GM18517 (cell line): ENCODE measurements at regions not wholly inside any gene's neighbourhood (a gene's known extent, or its start where the extent isn't known, plus 50 kb on each side); places are given as distances from the start of the nearest gene placed in this dataset.

Source experiments
- ATAC-seq: cut with Tn5 transposase; IDR thresholded peaks from one replicate; pipeline ENCODE4 v1.9.1; 2021; ENCODE audit warnings: mild to moderate bottlenecking, moderate library complexity; ENCODE audit not compliant: unreplicated experiment

DNA sequence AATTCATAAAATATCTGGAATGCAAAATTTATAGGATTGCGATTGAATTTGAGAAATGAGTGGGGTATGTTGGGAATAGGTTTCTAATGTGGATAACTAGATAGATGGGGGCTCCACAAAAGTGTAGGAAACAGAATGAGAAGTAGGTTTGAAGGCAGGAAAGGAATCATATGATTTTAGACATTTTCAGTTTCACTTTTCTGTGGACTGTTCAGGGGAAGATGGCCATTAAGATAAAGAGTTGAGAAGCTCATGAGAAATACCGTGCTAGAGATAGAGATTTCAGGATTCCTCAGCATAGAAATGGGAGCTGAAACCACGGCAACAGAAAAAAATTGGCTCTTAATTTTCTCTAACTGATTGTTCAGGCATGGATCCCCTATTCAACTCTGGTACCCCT, 163.4 kb upstream of the CD180 start:
- ATAC-seq: no peak

DNA sequence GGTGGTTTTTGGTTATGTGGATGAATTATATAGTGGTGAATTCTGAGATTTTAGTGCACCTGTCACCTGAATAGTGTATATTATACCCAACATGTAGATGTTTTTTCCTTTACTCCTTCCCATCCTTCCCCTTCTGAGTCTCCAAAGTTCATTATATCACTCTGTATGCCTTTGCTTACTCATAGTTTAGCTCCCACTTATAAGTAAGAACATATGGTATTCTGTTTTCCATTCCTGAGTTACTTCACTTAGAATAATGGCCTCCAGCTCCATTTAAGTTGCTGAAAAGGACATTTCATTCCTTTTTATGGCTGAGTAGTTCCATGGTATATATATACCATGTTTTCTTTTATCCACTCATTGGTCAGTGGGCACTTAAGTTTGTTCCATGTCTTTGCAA, 161.6 kb upstream of the CD180 start:
- ATAC-seq: no peak

DNA sequence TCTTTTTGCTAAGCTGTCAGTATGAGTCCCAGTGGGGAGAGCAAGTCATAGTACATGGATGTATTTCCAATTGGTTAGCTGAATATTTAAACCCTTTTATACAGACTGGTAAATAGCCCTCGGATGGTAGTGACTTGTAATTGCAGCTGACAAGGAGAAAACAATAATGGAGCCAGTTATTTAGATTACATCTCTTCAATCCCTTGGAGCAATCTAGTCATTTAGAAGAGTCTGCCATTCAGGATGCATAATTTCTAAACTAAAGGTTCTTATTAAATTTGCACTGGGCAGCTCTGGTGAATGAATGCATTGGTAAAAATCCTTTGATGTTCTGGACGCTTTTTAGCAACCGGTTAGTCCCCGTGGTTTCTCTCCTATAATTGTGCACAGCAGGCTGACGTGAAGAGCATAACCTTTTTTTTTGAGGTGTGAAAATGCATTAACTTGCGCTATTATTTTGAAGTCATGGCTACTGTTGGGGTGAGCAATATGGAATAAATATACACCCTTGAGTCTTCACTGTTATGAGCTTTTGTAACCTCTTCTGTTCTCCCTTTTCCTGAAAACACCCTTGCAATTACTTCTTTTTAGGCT, 158.6 kb upstream of the CD180 start:
- ATAC-seq: no peak

DNA sequence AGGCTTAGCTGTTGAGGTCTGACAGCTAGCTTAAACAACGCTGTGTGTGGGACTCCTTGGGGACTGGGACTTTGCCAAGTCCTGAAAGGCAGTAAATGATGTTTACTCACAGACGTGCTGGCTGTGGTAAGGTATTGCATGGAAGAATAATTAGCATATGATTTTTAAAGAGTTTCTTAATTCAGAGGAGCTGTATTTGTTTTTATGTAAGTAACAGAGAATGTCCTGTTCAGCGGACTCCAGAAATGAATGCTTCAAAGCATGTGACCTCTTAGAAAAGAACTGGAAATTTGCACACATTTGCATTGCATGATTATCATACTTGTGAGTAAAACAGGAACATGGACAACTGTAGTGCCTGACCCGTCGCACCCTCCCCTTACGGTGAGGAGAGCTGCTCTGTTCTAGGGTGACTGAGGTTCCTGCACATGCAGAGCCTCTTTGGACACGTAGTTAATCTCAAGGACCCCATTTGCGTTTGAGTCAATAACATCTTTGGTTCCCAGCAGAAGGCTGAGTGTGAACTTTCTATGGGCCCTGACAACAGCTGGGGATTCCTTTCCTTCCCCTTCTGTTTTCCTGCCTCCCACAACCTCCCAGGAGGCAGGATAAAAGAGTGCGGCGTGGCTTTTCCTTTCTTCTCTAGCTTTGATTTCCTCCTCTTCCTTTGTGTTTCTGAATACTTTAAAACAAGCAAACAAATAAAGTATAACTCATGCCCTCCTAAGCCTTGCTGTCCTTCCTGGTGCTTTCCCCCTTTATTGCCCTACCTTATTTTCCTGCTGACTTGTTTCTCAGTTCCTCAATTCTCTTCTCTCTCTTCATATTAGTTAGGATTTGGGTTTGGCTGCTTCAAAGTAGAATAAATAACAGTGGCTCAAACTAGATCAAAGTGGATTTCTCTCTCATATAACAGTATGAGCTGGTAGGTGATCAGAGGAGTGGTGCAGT, 157.2 kb upstream of the CD180 start:
- ATAC-seq: no peak

DNA sequence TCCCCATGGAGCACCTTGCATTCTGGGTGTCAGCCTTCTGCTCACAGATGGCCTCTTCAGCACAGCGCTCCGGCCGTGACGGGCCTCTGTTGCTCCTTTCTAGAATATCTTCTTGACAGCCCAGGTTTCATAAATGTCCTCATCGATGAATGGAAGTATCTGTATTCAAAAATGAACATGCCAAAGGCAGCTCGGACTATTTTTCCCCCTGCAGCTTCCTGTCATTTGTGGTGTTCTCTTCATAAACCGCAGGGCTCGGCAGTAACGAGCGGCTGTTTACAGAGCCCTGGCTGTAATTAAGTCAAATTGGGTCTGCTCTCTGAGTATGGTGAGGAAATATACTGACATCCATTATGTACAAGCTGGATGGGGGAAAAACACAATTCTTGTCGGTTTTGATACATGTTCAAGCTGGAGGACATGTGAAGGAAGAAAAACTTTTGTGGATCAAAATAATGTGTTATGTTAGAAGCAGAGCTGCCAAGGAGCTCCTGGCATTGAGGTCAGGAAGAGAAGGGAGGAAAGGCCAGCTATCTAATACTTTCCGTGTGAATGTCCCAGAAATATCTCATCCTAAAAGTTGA, 154.1 kb upstream of the CD180 start:
- no peak for ATAC-seq

DNA sequence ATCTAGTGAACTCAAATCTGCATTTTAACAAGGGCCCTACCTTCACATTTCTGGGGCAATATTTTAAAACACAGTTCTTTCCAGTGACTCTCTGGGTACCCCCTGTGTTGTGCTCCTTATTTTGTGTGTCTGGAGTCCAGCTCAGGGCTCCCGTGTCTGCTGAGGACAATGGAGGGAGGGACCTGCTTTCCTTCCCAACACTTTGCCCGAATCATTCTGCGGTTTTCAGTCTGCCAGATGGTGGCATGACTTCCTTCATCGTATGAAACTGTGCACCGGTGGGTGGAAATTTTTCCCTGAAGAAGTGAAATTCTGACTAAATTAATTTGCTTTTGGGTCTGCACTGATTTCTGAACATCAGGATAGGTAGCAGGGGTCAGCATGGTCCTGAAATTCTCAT, 153.6 kb upstream of the CD180 start:
- no peak for ATAC-seq

DNA sequence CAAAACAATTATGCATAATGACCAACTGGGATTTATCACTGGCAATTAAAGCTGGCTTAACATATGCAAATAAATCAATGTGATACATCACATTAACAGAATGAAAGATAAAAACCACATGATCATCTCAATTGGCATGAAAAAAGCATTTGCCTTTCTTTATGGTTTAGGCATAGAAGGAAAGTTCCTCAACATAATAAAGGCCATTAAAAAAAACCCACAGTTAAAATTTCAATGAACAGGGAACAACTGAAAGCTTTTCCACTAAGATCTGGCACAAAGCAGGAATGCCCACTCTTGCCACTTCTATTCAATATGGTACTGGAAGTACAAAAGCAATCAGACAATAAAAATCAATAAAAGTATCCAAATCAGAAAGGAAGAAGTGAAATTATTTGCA, 151.2 kb upstream of the CD180 start:
- no peak for ATAC-seq

DNA sequence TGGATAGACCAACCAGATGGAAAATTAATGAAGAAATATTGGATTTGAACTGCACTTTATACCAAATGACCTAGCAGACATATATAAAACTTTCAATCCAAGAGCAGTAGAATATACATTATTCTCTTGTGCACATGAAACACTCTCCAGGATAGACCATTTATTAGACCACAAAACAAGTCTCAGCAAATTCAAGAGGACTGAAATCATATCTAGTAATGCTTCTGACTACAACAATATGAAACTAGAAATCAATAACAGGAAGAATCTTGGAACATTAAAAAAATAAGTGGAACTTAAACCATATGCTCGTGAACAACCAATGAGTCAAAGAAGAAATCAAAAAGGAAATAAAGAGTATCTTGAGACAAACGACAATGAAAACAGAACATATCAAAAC, 150.0 kb upstream of the CD180 start:
- ATAC-seq: no peak

DNA sequence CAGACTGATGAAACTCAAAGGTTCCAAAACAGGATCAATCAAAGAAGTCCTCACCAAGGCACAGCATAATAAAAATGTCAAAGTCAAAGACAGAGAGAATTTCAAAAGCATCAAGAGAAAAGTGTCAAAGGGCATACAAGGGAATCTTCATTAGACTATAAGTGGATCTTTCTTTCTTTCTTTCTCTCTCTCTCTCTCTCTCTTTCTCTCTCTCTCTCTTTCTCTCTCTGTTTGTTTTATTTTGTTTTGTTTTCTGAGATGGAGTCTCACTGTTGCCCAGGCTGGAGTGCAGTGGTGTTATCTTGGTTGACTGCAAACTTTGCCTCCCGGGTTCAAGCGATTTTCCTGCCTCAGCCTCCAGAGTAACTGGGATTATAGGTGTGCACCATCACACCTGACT, 148.3 kb upstream of the CD180 start:
- no peak for ATAC-seq

DNA sequence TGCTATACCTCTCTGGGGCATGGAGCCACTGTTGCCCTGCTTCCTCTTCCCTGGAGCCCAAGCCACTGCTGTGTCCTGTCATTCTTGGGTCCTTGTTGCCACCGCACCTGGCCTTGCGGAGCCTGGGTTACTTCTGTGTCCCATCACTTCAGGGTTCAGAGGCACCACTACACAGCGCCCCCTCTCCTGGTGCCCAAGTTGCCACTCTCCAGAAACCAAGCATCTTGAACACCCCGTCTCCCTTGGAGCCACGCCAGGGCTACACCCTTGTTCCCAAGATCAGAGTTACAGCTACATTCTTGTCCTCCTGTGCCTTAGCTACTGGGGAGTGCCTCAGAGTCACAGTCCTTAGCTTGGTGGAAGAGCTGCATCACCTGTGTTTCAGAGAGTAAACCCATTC, 147.2 kb upstream of the CD180 start:
- no peak for ATAC-seq

DNA sequence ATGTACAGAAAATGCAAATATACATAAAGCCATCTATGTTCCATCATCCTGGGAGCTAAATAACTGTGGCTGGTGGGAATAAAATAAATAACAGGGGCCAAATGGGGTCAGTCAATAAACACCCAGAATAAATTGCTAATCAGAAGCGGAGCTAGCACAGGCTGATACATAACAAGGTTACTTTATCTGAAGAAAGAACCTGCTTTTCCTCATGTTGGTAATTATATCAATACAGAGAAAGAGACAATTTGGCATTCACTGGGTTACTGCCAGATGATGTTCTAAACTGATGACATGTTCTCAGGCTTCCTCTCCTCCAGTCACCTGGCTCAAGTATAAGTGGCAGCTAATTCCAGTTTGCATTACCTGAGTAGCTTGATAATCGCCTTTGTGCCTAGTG, 144.9 kb upstream of the CD180 start:
- ATAC-seq: no peak

DNA sequence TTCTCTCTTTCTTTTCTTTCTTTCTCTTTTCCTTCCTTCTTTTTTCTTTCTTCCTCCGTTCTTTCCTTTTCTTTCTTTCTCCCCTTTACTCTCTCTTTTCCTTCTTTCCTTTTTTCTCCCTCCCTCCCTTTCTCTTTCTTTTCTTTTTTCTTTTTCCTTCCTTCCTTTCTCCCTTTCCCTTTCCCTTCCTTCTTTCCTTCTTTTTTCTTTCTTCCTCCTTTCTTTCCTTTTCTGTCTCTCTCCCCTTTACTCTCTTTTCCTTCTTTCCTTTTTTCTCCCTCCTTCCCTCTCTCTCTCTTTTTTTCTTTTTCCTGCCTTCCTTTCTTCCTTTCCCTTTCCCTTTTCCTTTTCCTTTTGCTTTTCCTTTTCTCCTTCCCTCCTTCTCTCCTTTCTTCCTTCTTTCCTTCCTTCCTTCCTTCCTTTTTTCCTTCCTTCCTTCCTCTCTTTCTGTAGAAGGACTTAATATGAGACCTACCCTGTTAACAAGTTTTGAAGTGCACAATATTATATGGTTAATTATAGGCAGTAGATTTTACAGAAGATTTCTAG, 142.7 kb upstream of the CD180 start:
- no peak for ATAC-seq

DNA sequence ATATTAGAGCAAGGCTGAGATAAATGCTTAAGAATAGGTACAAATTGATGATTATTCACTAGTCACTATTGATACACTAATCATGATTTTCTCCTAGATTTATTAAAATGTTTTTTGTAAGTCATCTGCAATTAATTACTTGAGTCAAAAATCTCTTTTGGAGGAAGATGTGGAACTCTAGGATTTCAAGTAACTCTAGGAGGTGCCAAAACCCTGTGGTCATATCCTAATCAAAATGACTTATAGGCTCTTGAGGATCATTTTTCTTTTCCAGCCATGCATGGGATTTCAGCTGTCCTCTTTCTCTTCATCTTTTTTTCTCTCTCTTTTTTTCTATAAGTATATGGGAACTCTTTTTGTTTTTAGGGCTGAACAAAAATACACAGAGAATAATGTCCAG, 141.8 kb upstream of the CD180 start:
- no peak for ATAC-seq

DNA sequence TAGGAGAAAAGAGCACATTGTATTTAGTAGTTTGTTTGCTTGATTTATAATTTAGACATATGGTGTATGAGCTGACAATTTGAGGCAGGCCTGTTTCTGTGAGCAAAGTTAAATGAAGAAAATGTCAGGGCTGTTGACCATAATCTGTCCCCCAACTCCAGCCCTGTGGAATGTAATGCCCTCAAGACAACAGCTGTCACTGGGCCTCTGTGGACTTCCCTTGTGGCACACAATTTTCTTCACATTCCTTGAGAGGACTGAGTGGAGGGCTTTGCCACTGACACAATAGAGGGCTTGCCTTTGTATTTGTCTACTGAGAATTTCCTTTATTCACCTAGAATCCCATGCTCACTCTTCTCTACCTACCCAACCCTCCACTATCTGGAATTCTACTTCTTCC, 141.2 kb upstream of the CD180 start:
- no peak for ATAC-seq

DNA sequence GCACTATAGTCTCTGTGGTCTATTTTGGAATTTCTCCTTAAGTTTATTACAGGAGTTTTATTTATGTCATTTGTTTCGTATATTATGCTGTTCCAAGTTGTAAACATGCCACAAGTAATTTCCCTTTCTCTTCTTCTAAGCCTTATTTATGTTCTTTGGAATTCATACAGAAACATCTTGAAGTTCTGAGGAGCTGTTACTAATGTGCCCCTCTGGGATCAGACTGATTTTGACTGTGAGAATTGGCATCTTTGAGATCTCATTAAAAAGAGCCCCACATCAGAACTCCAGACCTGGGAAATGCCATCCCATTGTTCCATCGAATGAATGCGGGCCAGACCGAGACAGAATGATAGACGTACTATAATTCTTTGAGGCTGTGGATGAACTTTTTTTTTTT, 138.8 kb upstream of the CD180 start:
- ATAC-seq: no peak

DNA sequence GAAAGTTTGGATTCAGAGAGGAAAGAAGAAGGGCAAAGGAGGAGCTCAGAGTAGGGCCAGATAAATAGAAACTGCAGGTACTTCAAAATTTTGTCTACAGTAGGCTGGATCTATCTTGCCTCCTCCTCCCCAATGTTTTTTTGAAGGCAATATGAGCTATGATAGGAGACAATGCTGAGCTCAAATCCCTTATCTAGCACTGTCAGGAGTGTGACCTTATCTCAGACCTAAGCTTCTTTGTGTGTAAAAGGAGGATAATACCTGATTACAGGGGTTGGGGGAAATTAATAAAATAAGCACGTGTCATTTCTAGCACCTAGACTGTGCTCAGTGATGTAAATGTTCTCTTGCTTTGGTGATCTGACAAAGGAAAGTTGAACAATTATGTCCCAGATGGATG, 137.8 kb upstream of the CD180 start:
- no peak for ATAC-seq

DNA sequence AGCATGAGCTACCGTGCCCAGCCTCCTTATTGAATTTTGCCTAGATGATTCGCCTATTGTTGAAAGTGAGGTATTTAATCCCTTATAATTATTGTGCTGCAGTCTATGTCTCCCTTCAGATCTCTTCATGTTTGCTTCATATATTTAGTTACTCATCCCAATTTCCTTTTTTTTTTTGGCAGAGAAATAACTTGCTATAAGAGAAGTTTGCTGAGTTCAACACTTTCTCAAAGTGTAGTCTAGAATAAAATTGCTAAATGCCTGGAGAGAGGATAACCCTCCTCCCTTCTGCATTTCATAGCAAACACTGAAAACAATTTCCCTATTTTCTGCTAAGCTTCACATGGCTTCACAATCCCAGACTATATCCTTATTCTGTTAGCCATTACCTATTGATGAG, 136.6 kb upstream of the CD180 start:
- ATAC-seq: no peak

DNA sequence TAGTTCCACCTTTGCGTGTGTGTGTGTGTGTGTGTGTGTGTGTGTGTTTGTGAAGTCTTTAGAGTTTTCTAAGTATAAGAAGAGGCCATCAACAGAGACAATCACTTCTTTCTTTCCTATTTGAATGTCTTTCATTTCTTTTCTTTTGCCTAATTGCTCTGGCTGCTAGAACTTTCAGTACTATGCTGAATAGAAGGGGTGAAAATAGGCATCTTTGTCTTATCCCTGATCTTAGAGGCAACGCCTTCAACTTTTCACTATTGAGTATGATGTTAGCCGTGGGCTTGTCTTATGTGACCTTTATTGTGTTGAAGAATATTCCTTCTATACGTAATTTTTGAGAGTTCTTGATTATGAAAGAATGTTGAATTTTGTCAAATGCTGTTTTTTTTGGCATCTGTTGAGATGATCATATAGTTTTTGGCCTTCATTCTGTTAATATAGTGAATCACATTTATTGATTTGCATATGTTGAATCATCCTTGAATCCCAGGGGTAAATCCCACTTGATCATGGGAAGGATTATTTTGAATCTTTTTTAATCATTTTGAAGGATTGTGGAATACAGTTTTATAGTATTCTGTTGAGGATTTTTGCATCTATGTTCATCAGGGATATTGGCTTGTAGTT, 134.8 kb upstream of the CD180 start:
- ATAC-seq: no peak

DNA sequence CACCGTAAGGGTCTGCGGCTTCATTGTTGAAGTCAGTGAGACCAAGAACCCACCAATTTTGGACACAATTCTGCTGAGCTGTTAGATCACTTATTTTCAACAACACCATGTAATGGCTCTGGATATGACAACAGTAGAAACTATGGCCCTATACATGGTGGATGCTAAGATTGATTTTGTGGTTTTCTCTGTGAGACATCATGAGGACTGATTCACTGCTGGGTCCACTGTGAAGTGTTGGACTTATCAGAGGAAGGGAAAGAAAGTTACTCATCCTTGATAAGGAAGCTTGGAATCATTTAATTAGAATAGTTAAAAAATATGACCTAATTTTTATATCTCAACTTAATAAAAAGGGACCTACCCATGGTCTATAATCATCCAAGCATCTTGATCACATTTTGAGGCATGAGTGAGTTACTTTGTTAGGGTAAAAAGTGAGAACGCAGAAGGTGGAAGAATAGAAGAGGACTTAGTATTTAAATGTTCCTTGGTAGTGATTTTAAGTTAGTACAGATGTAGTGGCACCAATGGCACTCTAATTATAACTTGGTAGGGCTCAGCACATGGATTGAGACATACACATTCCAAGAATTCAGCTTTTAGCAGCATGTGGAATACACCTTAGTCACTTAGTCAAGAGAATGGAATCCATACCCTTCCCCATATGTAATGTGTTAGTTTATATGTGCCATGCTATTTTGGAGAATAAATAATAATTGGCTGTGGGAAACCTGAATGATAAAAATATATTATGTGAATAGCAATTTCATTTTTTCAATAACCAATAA, 123.5 kb upstream of the CD180 start:
- no peak for ATAC-seq

DNA sequence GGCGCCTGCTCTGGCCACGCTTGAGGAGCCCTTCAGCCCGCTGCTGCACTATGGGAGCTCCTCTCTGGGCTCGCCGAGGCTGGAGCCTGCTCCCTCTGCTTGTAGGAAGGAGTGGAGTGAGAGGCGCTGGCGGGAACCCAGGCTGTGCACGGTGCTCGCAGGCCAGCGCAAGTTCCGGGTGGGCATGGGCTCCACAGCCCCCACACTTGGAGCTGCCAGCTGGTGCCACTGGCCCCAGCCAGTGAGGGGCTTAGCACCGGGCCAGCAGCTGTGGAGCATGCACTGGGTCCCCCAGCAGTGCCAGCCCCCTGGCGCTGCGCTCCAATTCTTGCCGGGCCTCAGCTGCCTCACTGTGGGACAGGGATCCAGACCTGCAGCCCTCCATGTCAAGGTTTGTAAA, 122.1 kb upstream of the CD180 start:
- no peak for ATAC-seq

DNA sequence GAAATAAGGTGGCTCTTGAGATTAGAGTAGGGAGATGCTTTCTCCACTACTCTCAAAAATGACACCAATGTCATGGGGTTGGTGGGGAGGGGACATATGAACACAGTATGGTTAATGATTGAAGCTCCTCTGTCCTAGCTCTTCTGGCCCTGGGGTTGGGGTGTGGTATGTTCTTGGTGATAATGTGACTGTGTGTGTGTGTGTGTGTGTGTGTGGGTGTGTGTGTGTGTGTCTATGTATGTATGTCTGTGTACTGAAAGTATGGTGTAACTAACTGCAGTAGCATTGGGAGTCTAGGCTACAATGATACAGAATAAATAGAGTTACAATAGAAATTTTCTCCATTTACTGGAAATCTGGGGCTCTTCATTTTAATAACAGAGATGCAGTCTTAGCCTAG, 121.0 kb upstream of the CD180 start:
- no peak for ATAC-seq
